Erythroblast (primary cell): ENCODE measurements at regions not wholly inside any gene's neighbourhood (a gene's known extent, or its start where the extent isn't known, plus 50 kb on each side); places are given as distances from the start of the nearest gene placed in this dataset.

Source experiments
- GATA1 ChIP-seq: IDR thresholded peaks from 2 replicates; pipeline ENCODE4 v1.6.1; 2011; ENCODE audit warnings: low read depth, mild to moderate bottlenecking, control low read depth, low read length, moderate library complexity
- POLR2A ChIP-seq: IDR thresholded peaks from 2 replicates; pipeline ENCODE4 v1.6.1; 2011; ENCODE audit warnings: mild to moderate bottlenecking, low read length

GRCh38 chr1:60765204-60765603, 317.2 kb upstream of the NFIA start:
- no peak for TF ChIP-seq GATA1
- TF ChIP-seq POLR2A, result no peak
